GM12878 (cell line): ENCODE measurements at regions not wholly inside any gene's neighbourhood (a gene's known extent, or its start where the extent isn't known, plus 50 kb on each side); places are given as distances from the start of the nearest gene placed in this dataset.

ENCODE experiments used
- ATAC-seq: fragments of 200-7000 bp; cut with Tn5 transposase; 3 replicates; pipeline ENCODE4 v1.9.1; 2020; ENCODE audit warnings: mild to moderate bottlenecking, moderate library complexity
- BruUV-seq: library from RNA; stranded (reverse); fragments of 400-500 nt; replicated peaks from 2 replicates; lab custom pipeline; 2021; lab: Mats Ljungman, UMichigan
- CTCF ChIA-PET: fragments of 300-600 bp; sonication (Branson Sonifier 250); formaldehyde crosslinking; extraction: SDS; loops from one replicate; lab custom pipeline; 2021; ENCODE audit warnings: inconsistent platforms; lab: Yijun Ruan, JAX
- POLR2A ChIA-PET: fragments of 350-600 bp; formaldehyde crosslinking; extraction: SDS; loops from one replicate; lab custom pipeline; 2021; ENCODE audit warnings: inconsistent platforms; lab: Charles Lee
- RAD21 ChIA-PET: fragments of 300-600 bp; sonication (Branson Sonifier 250); formaldehyde crosslinking; loops from one replicate; lab custom pipeline; 2023; ENCODE audit warnings: antibody characterized with exemption; ENCODE audit not compliant: unreplicated experiment; lab: Charles Lee
- SMC1A ChIA-PET: fragments of 300-600 bp; sonication (Branson Sonifier 250); formaldehyde crosslinking; loops from one replicate; lab custom pipeline; 2023; ENCODE audit not compliant: unreplicated experiment, uncharacterized antibody; lab: Charles Lee
- DNase-seq: peaks from one replicate; pipeline ENCODE4 v3.0.0-alpha.2; 2011; ENCODE audit warnings: low read depth, low spot score
- FAIRE-seq: peaks from 3 replicates; lab custom pipeline; 2011; peaks lifted over from hg19 to GRCh38; lab: Jason Lieb, UNC
- H2AFZ ChIP-seq: 2 replicates; pipeline ENCODE4 v1.6.0; 2011; ENCODE audit warnings: low read depth, low read length, control low read depth; ENCODE audit not compliant: control insufficient read depth
- H3K27ac ChIP-seq: 2 replicates; pipeline ENCODE4 v1.5.1; 2011; ENCODE audit warnings: control low read depth; ENCODE audit not compliant: control insufficient read depth, insufficient read depth
- H3K27me3 ChIP-seq, 2 experiments: replicated peaks in 1 of 2; 2 replicates each; pipeline versions ENCODE4 v1.6.0 to v1.6.1; 2011; ENCODE audit warnings: low read length in 1 of 2; ENCODE audit not compliant: control insufficient read depth in 2 of 2, insufficient read depth in 2 of 2
- H3K36me3 ChIP-seq, 2 experiments: 2 replicates each; pipeline ENCODE4 v1.5.1; 2011; ENCODE audit warnings: low read length in 1 of 2; ENCODE audit not compliant: control insufficient read depth in 2 of 2, insufficient read depth in 2 of 2
- H3K4me1 ChIP-seq: 2 replicates; pipeline ENCODE4 v1.6.1; 2011; ENCODE audit warnings: mild to moderate bottlenecking, low read length, moderate library complexity, mixed read lengths; ENCODE audit not compliant: control insufficient read depth, insufficient read depth
- H3K4me2 ChIP-seq: 2 replicates; pipeline ENCODE4 v1.6.0; 2011; ENCODE audit warnings: control low read depth; ENCODE audit not compliant: control insufficient read depth, insufficient read depth
- H3K4me3 ChIP-seq: fragments of 200-600 bp; sonication (generic); 2 replicates; pipeline ENCODE4 v1.5.1; 2016
- H3K79me2 ChIP-seq: 2 replicates; pipeline ENCODE4 v1.6.0; 2011; ENCODE audit warnings: low read length; ENCODE audit not compliant: control insufficient read depth, insufficient read depth
- H3K9ac ChIP-seq: 2 replicates; pipeline ENCODE4 v1.8.0; 2011; ENCODE audit warnings: low read length, control low read depth, mixed read lengths; ENCODE audit not compliant: control insufficient read depth, insufficient read depth
- H3K9me3 ChIP-seq: replicated peaks from 3 replicates; pipeline ENCODE4 v1.5.1; 2011; ENCODE audit warnings: mild to moderate bottlenecking, low read length; ENCODE audit not compliant: control insufficient read depth, insufficient read depth
- H4K20me1 ChIP-seq: 2 replicates; pipeline ENCODE4 v1.6.0; 2011; ENCODE audit not compliant: control insufficient read depth, insufficient read depth
- FOXK2 ChIP-seq: fragments of 450-650 bp; IDR thresholded peaks from 2 replicates; pipeline ENCODE4 v1.6.1; 2017; ENCODE audit warnings: mild to moderate bottlenecking, moderate library complexity
- ZNF384 ChIP-seq: IDR thresholded peaks from 2 replicates; pipeline ENCODE4 v1.6.1; 2012; ENCODE audit warnings: low read depth, mild to moderate bottlenecking, low read length, improper control_type of control experiment, borderline replicate concordance
- ZSCAN29 ChIP-seq: fragments of 450-650 bp; IDR thresholded peaks from 2 replicates; pipeline ENCODE4 v1.6.1; 2017; ENCODE audit warnings: mild to moderate bottlenecking, moderate library complexity
- whole genome bisulfite sequencing: methylation state at CpG from one replicate; pipeline ENCODE4 v1.1.6; 2016; ENCODE audit warnings: low lambda C conversion rate; ENCODE audit not compliant: insufficient replicate concordance, insufficient coverage; ENCODE audit errors: missing lambda C conversion rate; 5-methylcytosine and 5-hydroxymethylcytosine counted together
- in situ Hi-C: fragments of 300-500 bp; cut with MboI; formaldehyde crosslinking; loops from 9 replicates; pipeline ENCODE4 v1.14.3; 2018; ENCODE audit warnings: mixed read lengths
- intact Hi-C: fragments of 100-400 bp; cut with micrococcal nuclease; formaldehyde crosslinking; loops from one replicate; pipeline ENCODE4 v1.14.2; 2022; ENCODE audit not compliant: unreplicated experiment
- TF ChIP-seq, protein P1 (sequence below): fragments of 150-350 bp; IDR thresholded peaks from 2 replicates; pipeline ENCODE4 v1.6.1; 2014; ENCODE audit warnings: mild to moderate bottlenecking, low read depth, low read length

DNA sequence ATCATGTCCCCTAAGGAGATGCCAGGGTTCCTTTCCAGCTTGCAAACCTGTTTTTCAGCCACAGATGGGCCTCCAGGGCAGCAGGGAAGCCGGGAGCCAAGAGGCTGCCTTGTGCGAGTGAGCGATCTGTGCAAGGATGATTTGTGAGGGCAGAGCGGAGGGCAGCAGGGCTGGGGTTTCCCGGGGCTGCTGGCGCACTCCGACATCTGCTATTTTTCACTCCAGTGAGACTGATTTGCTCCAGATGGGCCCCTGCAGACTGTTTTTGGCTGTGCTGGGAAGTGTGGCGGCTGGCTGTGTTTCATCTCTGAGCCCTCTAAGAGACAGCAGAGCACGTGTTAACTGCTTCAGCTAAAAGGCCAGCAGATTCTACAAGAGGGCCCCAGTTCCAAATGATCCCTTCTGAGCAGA lies 466.2 kb downstream of the TYW1 start:
- intact Hi-C loops = no loop called here
- Histone ChIP-seq H3K9ac (no peak overlapping the region), H3K36me3 (no peaks in the 10 kb centered on the region), H3K79me2 (no peaks in the 10 kb centered on the region), H3K27ac (no peak overlapping the region), H3K4me3 (no peak overlapping the region), H2AFZ (no peak overlapping the region), H3K27me3 (no peaks in the 10 kb centered on the region), H4K20me1 (no peaks in the 10 kb centered on the region), H3K4me1 (no peaks in the 10 kb centered on the region), H3K4me2 (no peak overlapping the region), H3K9me3 (no peaks in the 10 kb centered on the region)
- ChIA-PET SMC1A (no interaction called here), POLR2A (no interaction called here), CTCF (no interaction called here), RAD21 (no interaction called here)
- ATAC-seq (no peak), FAIRE-seq (no peak), DNase-seq (no peak)
- BruUV-seq = no TSS peak
- TF ChIP-seq FOXK2 = no peak
- no peak for TF ChIP-seq ZNF384
- 22% methylated on average over 9 of the region's 9 CpGs for WGBS
- in situ Hi-C loops = no loop called here

DNA sequence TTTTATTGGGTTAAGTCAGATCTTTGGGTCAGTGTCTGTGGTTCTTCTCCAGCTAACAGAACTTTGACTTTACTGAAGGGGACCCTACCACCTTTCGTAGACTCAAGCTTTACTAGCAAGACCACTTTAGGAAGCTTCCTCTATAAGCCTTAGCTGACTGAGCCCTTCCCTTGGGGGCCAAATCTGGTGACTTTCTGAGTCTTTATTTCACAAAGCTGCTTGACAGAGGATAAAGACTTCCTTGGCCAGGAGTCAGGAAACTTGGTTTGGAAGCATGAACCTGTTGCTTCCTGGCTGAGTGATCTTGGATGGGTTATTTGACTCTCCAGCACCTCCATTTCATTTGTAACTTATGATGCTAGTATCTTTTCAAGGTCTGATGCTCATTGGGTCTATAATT lies 466.7 kb downstream of the TYW1 start:
- TF ChIP-seq ZSCAN29 = no peak
- TF ChIP-seq, protein P1, sequence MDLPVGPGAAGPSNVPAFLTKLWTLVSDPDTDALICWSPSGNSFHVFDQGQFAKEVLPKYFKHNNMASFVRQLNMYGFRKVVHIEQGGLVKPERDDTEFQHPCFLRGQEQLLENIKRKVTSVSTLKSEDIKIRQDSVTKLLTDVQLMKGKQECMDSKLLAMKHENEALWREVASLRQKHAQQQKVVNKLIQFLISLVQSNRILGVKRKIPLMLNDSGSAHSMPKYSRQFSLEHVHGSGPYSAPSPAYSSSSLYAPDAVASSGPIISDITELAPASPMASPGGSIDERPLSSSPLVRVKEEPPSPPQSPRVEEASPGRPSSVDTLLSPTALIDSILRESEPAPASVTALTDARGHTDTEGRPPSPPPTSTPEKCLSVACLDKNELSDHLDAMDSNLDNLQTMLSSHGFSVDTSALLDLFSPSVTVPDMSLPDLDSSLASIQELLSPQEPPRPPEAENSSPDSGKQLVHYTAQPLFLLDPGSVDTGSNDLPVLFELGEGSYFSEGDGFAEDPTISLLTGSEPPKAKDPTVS = no peak
- intact Hi-C loops (no loop called here), in situ Hi-C loops (no loop called here)
- no peak overlapping the region for H2AFZ ChIP-seq
- H3K9me3 ChIP-seq = no peaks in the 10 kb centered on the region
- no peak for DNase-seq
- FAIRE-seq = no peak
- H4K20me1 ChIP-seq = no peaks in the 10 kb centered on the region
- H3K9ac ChIP-seq = no peak overlapping the region
- 0% methylated on average over 1 of the region's 1 CpG for WGBS
- ChIA-PET SMC1A (no interaction called here), RAD21 (no interaction called here), POLR2A (no interaction called here), CTCF (no interaction called here)
- H3K36me3 ChIP-seq = no peaks in the 10 kb centered on the region
- H3K4me2 ChIP-seq = no peak overlapping the region
- H3K4me3 ChIP-seq = no peak overlapping the region
- BruUV-seq = no TSS peak
- no peaks in the 10 kb centered on the region for H3K27me3 ChIP-seq
- H3K4me1 ChIP-seq = no peaks in the 10 kb centered on the region
- H3K27ac ChIP-seq = no peak overlapping the region
- ATAC-seq = no peak
- H3K79me2 ChIP-seq = no peaks in the 10 kb centered on the region
